HG02588 (cell line): ENCODE measurements at regions not wholly inside any gene's neighbourhood (a gene's known extent, or its start where the extent isn't known, plus 50 kb on each side); places are given as distances from the start of the nearest gene placed in this dataset.

Source experiments
- ATAC-seq: cut with Tn5 transposase; IDR thresholded peaks from one replicate; pipeline ENCODE4 v1.9.1; 2021; ENCODE audit warnings: mild to moderate bottlenecking, moderate library complexity; ENCODE audit not compliant: unreplicated experiment

DNA sequence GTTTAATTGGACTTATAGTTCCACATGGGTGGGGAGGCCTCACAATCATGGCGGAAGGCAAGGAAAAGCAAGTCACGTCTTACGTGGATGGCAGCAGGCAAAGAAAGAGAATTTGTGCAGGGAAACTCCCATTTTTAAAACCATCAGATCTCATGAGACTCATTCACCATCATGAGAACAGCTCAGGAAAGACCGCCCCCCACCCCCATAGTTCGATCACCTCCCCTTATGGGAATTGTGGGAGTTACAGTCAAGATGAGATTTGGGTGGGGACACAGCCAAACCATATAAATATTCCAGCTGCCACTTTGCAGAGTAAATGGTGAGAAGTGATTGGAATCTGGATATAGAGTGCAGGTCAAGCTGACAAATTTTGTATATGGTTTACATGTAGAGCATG is 187.4 kb downstream of the ARL4C start:
- no peak for ATAC-seq

DNA sequence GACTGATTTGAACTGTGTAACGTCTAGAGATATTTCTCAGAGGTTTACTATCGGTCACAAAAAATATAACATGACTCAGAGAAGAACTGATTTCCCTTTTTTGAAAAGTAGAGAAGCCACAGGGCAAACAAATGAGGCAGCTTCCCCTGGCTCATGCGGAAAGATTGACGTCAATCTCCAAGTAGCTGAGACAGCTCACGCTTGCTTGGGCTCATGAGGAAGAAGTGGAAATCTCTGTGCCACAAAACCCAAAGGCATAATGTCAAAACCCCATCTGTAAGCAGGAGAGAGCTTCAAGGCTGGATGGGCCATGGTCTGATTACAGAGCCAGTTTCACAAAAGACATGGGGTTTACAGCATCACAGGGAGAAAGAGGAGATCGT is 188.1 kb downstream of the ARL4C start:
- peak; percentile 85 for ATAC-seq

DNA sequence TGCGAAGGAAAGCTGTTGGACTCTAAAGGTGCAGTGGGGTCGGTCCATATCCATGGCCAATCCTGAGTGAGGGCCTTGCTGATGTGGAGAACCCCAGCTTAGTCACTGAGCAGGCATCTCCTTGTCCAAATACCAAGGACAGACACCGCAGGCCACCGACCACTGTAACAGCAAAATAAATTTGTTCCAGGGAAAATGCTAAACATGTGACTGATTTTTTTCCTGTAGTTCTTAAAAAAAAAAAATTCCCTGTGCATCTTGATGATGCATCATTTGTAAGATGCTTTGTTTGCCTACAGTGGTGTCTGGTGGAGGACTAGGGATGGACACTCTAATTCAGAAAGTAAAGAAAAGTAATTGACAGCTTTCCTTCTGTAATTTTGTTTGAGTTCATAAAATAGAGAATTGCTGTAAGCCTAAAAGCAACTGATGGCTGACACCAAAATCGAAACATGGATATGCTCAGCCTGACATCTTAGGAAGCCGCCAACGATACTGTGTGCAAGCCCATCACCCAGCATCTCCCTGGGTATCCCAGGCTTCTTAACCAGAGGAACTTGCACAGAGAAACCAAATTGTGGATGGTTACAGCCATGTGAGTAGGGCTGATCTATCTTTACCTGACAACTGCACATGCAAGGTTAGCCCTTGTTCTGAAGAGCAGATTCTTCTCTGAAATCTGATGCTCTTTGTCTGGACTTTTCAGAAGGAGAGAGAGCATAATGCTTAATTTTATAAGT is 188.6 kb downstream of the ARL4C start:
- ATAC-seq, result peak; percentile 17

DNA sequence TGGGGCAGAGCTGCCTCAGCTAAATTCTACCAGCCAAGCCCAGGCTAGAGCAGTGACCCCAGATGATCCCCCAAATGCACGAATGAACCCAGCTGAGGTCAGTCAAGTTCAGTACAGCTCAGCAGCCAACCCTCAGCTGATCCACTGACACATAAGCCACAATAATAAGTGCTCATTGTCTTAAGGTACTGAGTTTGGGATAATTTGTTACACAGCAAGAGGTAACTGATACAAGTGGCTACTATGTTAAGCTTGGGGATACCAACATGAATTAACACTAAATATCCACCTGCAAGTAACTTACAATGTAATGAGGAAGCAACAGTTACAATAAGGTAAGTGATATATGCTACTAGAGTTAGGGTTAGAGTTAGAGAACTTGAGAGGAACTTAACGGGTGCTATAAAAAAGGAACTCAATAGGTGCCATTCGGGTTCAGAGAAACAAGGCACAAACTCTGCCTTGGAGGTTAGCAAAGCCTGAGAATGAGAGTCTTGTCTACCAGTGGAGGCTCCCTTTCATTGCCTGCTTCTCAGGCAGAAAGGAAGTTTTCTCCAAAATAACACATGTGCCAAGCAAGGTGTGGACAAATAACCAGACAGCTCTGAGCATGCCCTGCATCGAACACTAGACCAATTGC is 189.4 kb downstream of the ARL4C start:
- ATAC-seq, result no peak

DNA sequence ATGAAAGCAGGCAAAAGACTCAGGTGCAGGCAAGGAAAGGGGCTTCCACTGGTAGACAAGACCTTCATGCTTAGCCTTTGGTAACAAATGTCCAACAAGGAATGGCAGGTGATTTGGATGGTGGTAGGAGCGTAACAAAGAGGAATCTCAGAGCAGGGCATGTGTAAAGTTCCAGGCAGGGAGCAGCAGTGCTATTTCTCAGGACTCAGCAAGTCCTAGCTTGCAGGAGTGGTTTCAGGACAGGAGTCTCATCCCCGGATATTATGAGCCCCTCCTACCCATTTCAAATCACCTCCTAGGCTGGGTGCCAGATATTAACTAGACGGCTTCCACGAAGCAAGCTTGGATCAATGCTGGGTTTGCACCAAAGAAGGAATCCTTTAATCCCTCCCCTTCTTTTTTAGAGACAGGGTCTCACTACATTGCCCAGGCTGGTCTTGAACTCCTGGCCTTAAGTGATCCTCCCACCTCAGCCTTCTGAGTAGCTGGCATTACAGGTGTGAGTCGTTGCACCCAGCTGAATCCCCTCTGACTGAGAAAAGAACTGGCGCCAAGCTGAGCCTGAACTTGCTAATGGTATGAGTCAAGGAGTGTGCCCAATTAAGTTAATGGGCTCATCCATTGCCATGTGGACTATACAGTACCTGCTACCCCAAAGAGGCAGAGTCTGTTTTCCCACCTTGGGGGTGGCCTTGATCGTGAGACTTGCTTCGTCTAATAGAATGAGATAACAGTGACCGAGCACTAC is 190.3 kb downstream of the ARL4C start:
- no peak for ATAC-seq

DNA sequence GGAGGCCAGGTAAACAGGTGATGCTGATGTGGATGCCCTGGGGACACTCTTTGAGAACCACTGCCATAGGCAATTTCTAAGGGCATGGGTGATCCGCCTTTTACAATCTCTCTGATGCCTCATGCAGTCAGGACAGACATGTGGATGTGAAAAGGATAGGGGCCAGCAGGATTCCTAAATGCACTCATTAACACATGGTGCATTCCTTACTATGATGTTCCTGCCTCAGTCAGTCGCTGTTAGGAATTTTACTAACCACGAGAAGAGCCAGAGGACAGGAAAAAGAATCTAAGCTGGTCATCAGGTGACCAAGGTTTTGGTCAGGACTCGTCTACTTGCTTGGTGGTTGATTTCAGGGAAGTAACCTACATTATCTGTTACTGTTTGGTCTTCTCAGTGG is 191.0 kb downstream of the ARL4C start:
- no peak for ATAC-seq

DNA sequence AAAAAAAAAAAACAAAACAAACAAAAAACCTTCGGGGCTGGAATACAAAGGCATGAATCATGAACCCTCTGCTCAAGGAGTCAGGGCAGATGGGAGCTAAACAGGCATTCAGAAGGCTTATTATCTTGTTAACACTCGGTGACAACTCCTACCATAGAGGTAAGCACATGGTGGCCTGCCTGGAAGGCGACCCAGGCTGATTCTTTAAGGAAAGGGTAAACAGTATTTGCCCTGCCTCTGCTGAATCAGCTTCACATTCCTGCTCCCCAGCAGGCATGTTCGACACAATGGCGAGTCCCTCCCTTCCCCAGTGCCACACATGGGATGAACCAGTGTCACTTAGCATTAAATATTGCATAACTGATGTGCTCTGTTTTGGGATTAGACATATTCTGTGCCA is 191.9 kb downstream of the ARL4C start:
- ATAC-seq, result no peak

DNA sequence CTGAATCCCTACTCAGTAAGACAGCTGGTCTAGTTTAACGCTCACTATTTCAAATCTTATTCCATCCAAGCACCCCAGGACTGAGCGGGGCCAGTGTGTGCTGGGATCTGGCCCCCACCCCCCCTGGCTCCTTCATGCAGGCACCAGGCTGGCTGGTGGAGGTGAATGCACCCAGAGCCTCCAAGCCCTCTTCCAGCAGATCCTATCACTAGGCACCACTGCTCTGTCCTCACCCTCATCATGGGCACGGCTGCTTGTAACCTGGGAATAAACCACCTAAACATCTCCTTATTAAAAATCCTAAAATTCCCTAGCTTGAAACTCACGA is 194.3 kb downstream of the ARL4C start:
- ATAC-seq, result no peak

DNA sequence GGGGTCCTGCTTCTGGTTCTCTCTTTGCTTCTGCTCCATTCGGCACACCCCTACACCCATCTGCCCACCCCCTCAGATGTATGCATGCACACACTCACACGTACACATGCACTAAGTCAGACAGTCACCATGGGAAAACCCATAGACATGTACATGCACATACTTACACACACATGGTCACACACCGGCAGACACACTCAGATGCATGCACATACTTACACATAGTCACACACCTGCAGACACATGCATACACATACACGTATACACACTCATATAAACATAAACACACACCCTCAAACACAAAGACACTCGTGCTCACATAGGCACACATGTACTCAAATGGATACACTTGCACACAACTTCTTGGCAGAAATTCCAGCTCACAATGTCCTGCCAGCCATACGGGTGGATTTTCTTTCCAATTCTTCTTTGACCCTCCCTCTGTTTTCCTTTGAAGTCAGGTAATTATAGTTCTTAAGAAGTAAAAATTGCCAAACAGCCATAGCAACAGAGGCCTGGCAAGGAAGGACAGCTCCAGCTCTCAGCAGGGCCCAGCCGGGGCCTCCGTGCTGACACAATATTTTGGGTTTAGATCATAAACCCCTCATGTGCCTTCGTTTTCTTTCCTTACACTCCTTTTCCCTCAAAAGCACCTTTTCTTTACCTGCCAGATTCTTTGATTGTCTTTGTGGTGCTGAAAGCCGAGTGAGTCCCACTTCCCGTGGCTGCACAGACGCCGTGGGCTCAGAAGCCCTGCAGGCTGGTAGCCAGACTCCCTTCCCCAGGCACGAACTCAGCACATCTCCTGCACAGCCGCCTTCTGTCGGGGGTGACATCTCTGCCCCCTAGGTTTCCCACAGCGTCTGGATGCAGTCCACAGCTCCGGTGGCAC is 195.7 kb downstream of the ARL4C start:
- no peak for ATAC-seq

DNA sequence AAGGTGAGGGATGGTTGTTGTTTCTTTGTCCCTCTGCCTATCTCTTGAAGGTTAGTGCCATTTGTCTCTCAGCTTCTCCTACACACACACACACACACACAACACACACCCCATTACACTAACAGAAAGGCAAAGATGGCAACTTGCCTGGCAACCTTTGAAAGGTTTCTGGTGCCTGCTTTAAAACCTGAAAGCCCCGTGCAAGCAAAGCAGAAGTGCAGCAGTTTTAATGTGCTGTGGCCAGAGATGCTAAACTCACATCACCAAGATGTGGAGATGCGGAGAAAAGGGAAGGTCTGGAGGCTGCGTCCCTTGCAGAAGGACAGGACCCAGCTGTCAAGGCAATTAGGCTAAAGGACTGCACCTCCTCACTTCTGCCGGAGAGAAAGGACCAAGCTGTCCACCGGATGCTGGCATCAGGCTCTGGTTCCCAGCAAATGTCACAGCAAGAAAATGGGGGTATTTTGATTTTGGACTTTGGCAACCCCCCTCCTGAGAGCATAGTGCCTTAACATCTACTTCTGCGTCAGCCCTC is 196.4 kb downstream of the ARL4C start:
- ATAC-seq, result no peak

DNA sequence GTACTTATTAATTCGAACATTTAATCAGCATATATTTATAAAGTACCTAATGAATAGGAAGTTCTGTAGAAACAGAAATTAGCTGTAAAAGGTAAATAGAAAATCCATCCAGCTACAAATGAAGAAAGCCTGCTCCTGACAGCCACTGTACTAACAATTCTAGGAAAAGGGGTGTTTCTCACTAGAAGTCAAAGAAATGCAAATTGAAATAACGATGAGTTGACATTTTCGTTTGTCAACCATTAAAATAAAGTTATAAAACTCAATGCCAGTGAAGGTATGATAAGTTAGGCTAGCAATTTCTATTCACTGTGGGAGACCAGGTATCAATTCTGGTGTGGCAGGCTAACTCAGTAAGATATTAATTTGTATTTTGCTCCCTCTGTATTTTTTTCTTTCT is 198.0 kb downstream of the ARL4C start:
- no peak for ATAC-seq

DNA sequence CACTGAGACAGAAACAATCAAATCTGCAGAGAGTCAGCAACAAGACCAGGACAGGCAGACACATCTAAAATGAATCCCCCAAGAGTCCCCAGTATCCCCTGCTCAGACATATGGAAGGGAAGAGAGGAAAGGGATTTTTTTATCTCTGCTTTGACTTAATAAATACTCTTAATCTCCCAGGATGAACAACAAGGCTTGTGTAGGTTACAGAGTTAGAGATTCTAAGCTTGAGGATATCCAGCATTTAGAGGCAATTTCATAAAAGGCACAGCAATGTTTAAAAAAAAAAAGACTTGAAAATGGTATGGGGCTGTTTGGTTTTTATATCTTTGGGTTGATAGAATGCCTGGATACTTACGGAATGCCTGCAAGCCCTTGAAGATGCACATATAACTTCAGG is 199.9 kb downstream of the ARL4C start:
- ATAC-seq, result no peak

DNA sequence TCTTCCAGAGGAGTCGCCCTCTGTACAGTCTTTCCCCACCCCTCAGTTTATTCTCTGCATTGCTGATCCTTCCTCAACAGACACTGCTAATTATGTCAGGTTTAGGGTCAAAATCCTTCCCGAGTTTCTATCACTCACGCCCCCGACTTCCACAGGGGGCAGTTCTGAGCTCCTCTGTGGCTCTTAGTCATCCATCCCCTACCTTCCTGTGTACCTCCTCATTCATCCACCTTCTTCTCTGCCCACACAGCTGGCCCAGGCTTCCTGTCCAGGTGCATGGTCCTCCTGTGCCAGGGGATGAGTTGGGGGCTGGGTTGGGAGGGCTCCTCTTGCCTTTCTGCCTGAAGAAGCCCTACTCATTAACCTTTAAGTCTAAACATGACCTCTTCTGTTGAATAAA is 202.9 kb downstream of the ARL4C start:
- ATAC-seq, result no peak

DNA sequence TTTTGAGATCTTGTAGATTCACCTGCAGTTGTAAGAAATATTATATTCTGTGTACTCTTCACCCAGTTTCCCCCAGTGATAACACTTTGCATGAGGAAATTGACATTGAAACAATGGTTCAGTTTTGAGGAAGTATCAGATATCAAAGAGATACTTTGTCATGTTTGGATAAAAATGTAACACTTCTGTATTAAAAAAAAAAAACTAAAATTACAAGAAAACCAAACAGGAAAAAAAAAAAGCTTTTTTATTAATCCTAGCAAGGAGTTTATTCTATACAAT is 204.0 kb downstream of the ARL4C start:
- no peak for ATAC-seq

DNA sequence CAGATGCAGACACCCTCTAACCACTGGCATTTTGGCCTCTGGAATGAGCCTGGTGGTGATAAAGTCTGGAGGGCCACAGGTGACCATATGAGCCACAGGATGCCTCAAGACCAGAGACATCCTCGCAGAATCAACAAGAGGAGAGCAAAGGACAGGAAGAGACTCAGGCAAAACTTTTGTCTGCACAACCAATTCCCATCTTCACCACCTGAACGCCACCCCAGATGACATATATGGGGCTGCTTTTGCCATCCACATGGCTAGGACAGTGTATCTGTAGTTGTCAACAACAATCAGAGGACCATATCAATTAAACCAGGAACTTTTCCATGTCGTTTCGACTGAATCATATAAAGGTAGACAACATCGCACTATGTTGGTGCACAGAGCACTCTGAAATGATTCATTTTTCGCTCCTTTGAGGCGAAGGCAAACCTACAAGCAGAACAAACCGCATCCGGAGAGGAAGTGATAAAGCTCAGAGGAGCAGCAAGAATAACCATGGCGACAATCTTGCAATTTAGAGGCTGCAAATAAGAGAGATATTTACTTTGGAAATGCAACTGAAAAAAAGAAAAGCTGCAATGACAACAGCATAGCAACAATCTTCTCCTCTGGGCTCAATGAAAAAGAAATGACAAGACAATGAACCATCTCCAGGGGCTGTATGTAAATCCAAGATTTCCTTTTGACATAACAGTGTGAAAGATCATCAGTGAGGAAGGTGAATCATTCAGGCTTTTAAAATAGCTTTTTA is 204.5 kb downstream of the ARL4C start:
- ATAC-seq, result peak; percentile 64

DNA sequence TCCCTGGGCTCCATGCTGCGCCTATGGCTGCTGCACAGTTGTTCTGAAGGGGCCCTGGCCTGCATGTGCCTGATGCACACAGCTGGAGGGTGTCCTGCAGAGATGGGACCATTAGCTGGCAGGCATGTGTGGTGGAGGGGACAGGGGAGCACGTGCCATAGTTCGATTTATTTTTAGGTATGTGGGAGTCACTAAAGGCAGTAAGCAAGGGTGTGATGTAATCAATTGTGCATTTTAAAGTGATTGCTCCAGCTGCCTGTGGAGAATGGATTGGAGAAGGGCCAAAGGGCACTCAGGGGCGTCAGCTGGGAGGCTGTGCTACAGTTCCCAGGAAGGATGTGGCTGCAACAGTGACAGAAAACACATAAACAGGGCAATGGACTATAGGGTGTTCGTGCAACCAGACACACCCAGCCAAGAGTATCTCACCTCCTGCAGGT is 205.1 kb downstream of the ARL4C start:
- ATAC-seq, result peak; percentile 3

DNA sequence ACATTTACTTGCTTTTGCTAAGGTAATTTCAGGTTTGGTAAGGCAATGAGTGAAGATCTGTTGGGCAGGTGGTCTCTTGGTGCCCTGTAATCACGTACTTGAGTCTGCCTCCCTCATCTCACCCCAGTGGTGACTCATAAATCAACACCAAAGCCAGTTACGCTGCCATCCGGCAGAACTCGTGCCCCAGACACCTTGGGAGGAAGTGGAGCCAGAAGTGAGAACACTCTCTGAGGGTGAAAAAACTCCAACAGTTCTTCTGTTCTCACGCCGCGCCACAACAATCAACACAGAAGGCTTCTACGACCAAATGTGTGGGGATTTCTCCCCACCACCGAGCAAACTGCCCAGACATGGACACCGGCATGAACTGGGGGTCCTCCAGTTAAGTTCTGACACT is 206.2 kb downstream of the ARL4C start:
- peak; percentile 76 for ATAC-seq

DNA sequence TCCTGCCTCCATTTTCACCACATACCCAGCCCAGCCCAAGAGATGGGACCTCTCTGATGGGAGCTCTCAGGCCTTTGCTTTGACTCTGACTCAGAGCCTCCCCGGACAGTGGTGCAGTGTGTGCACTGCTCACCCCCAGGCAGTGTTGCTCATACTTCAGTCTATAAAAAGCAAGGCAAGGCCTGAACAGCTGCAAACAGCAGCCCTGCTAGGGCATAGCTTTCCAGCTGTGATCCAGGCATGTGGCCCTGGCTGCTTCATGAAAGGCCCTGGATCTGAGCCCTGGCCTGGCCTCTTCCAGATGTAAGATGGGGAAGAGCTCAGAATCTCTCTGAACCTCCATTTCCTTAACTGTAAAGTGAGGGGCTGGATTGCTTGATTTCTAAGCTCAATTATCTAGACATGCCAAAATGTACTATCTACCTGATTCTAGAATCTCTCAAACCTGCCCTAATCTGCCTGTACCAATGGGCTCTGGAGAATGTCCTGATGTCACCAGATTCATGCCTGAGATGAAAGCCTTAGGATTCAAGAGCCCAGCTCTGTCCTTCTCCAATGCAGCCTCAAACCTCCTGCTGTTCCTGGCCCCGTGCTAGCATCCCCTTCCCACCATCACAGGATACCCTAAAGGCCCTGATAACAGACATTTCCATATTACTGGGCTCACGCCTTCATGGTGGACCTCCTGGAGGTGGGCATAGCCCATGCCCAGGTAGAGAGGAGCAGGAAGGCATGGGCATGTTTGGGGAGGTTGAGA is 206.9 kb downstream of the ARL4C start:
- ATAC-seq, result no peak

DNA sequence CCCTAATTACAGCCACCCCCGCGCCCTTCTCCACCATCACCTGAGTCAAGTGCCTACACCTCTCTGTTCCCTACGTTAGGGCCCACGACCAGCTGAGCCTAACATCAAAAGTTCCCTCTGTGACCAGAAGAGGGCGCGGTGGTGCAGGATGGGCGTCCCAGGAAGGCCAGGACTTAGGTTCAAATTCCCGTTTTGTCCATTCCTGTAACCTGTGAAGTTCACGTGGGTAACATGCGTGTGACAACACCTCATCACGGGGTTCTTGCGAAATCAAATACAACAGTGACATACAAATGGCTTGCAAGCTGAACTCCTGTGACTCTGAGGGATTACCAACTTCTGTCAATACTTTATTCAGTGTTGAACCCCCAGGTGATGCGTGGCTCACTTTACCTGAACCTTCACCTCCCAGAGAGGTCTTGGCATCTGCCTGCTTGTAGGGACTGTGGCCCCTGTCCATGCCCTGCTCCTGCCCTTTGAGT is 207.9 kb downstream of the ARL4C start:
- ATAC-seq, result no peak

DNA sequence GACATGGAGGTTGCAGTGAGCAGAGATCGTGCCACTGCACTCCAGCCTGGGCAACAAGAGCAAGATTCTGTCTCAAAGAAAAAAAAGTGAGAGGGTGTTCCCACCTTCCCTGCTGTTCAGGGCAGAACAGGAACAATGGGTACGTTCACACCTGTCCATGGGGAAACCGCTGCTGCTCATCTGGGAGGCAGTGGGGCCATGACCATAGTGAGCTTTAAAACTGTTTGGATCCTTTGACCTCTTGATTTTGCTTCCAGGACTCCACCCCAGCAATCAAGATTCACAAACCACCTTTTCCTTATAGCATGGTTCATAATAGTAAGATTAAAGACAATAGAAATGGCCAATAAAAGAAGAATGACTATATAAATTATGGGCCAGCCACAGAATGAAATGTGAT is 209.2 kb downstream of the ARL4C start:
- no peak for ATAC-seq
